HG02798 (cell line): ENCODE measurements at regions not wholly inside any gene's neighbourhood (a gene's known extent, or its start where the extent isn't known, plus 50 kb on each side); places are given as distances from the start of the nearest gene placed in this dataset.
"Not testable (repeated sequence)": the region's sequence is repeated elsewhere in the genome, so short reads cannot be mapped to it uniquely, and the experiment has no call there.

Experiments used
- ATAC-seq: cut with Tn5 transposase; IDR thresholded peaks from one replicate; pipeline ENCODE4 v1.9.1; 2021; ENCODE audit warnings: mild to moderate bottlenecking; ENCODE audit not compliant: unreplicated experiment, poor library complexity

GRCh38 chr5:57937025-57937424, 454.4 kb upstream of the ACTBL2 start:
- no peak for ATAC-seq

GRCh38 chr5:57932761-57933160, 450.1 kb upstream of the ACTBL2 start:
- ATAC-seq: no peak

DNA sequence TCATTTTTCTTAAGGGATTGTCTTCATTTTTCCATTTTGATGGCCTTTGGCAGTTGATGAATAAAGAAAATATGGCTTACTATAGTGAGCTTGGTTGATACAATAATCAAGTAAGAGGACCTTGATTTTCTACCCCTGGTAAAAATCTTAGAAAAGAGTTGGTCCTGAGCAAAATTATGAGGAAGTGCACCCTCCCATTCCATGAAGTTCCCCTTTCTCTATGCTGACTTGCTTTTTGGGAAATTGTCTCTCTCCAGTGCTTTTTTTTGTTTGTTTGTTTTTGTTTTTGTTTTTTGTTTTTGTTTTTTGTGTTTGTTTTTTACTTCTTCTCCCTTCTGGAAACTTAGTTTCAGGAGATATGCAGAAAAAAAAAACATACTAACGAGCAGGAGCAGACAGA, 449.2 kb upstream of the ACTBL2 start:
- no peak for ATAC-seq

DNA sequence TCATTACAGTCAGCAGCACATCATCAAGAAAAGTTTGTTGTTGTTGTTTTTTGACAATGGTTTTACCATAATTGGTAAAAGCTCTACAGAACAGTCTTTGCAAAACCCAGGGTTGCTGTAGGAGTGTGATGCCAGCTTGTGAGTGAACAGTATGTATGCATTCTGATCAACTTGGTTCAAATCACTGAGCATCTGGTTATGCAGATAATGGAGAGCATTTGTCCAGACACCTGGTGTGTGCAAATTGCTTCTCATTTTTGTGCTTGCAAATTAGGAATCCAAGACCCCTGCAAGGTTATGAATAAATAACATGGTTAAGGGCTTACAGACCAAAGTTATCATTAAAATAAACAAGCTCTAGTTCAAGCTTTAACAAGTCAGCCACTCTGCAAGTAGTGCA, 448.7 kb upstream of the ACTBL2 start:
- no peak for ATAC-seq

DNA sequence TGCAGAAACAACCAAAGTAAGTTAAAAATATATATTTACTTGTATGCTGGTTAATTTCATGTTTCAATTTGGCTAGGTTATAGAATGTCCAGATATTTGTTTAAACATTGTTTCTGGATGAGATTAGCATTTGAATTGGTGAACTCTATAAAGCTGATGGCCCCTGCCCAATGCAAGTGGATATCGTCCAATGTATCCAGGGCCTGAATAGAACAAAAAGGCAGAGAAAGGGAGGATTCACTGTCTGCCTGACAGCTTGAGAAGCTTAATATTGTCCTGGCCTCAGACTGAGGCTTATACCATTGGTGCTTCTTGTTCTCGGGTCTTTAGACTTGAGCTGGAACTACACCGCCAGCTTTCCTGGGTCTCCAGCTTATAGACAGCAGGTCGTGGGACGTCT, 446.7 kb upstream of the ACTBL2 start:
- ATAC-seq: no peak

DNA sequence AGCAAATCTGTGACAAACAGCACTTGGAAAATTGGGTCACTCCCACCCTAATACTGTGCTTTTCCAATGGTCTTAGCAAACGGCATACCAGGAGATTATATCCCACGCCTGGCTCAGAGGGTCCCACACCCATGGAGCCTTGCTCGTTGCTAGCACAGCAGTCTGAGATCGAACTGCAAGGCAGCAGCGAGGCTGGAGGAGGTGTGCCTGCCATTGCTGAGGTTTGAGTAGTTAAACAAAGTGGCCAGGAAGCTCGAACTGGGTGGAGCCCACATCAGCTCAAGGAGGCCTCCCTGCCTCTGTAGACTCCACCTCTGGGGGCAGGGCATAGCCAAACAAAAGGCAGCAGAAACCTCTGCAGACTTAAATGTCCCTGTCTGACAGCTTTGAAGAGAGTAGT, 440.5 kb upstream of the ACTBL2 start:
- not testable (repeated sequence) for ATAC-seq

DNA sequence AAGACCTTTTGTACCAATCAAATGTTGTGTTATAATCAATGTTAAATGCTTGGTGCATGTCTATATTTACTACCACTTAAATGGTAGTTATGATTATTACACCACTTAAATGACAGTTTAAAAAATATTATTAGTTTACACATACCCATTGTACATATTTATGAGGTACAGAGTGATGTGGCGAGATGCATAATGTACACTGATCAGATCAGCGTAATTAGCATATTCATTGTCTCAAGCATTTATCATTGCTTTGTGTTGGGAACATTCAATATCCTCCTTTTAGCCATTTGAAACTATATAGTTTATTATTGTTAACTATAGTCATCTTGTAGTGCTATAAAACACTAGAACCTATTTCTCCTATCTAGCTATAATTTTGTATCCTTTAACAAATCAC, 434.4 kb upstream of the ACTBL2 start:
- ATAC-seq: no peak

GRCh38 chr5:57915536-57915935, 432.9 kb upstream of the ACTBL2 start:
- no peak for ATAC-seq

DNA sequence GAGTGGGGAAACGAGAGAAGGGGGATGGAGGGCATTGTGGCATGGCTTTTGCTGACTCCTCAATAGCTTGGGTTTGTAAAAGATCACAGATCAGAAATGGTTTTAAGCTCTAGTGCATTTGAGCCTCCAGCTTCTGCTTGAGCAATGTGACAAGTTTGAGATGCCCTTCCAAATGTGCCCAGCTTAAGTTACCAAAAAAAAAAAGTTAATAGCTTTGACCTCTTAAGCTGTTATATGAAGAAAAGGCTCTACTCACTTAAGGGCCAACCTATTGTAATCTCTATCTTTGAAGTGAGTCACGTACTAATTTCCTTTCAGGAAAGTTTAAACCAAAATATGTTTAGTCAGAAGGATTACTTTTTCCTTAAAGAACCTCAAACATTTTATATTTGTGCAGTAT, 428.8 kb upstream of the ACTBL2 start:
- no peak for ATAC-seq

DNA sequence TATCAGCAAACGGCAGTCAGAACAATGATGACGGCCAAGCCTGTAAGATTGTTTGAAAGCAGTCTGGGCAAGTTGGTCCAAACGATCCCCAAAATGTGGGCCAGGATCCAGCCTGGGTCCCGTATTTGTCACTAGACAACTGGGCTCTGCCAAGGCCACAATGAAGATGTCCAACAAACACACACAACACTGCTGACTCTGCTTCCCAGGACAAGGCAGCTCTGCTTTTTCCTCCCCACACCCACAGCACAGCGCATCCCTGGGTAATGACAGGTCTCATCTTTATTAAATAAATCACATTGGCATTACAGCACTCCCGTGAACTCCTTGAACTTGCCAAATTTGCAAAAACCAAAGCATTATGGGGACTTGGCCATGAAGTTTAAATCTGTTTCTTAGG, 424.1 kb upstream of the ACTBL2 start:
- ATAC-seq: no peak

- ATAC-seq: no peak
Measured at GRCh38 chr5:57903458-57903857, 420.8 kb upstream of the ACTBL2 start.

DNA sequence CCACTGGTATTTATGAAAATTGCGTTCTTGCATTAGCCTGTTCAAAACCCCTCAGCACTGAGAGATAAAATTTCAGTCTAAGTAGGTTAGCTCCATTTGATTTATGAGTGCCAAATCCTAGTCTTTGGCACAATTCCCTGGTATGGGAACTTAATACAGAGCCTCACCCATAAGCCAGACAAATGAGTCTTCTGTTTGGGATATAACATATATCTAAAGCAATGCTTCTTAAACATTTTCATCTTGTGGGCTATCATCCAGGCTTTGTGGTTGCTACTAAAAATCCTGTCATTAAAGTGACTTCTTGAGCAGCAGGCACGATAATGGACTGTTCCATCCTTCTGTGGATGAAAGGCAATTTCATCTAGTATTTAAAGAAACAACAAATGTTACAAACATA, 419.5 kb upstream of the ACTBL2 start:
- no peak for ATAC-seq

DNA sequence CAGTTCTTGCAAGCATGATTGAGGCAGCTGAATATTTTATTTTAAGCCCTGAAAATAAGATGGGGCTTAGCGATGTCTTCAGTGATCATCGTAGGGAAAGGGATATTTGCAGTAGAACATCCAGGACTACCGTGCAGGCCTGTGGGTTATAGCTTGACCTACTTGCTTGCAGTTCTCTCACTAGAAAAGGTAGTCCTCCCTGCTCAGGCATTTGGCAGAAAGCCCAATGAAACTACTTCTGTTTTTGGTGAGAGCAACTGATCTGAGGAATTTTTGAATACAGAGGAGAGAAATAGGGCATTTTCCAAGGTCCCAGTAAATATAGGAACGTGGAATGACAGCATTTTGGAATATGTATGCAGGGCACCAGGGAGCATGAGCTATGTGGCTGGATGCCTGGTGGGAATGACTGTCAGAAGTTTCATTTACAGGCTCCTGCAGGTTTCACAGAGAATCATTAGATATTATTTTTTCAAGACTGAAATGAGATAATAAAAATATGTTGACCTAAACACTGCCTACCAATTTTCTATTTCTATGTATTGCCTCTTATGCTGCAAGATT, 417.9 kb upstream of the ACTBL2 start:
- ATAC-seq: no peak

GRCh38 chr5:57896576-57896975, 414.0 kb upstream of the ACTBL2 start:
- ATAC-seq: no peak

GRCh38 chr5:57895766-57896165, 413.2 kb upstream of the ACTBL2 start:
- no peak for ATAC-seq

- ATAC-seq: no peak
Measured at GRCh38 chr5:57893926-57894325, 411.3 kb upstream of the ACTBL2 start.

DNA sequence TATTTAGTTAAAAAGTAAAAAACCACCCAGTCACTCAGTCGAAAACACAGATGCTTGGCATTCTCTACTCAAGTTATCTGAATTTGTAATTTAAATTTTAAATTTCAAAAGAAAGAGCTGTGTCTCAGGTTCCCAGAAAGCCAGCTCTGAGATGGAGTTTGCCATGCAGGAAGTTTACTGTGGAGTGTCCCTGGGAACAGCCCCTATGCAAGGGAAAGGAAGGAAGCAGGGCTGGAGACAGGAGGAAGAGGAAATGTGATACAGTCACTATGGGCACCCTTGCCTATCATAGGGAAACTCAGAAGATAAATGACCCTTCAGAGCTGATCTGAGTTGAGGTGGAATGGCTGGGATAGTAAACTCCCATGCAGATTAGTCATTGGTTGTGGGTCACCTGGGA, 408.8 kb upstream of the ACTBL2 start:
- ATAC-seq: no peak

- ATAC-seq: no peak
Measured at GRCh38 chr5:57889558-57889957, 406.9 kb upstream of the ACTBL2 start.

GRCh38 chr5:57887851-57888621, 405.4 kb upstream of the ACTBL2 start:
- ATAC-seq: no peak

DNA sequence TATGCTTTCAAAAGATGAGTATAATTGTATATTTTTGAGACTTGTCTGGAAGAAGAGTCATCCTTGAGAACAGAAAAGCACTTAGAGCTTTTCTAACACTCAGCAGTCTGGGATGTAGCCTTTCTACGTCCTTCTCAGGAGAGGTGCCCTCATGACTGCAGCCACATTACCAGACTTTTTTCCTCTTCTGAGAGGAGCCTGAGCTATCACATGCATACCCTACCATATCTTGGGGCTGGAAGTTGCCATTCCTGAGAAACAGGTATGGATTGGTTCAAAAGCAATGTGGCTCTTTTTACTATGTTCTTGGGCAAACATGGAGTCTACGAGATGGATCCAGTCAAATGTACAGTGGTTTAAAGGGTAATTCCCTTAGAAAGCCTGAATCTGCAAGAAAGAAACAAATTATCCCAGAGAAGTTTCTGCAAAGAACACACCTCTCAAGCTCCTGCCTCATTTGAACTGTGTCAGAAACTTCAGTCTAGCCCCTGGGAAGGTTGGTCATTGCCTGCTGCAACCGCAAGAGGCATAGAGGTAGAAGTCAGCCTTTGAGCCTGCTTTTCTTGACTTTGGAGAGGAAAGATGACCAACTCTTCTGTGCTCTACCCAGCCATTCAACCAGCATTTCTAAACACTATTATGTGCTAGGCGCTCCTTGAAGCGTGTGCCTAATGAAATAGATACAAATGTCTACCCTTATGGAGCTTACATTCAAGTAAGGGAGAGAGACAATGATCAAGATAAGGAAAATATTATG, 401.9 kb upstream of the ACTBL2 start:
- ATAC-seq: no peak

GRCh38 chr5:57880216-57880615, 397.6 kb upstream of the ACTBL2 start:
- ATAC-seq: no peak

DNA sequence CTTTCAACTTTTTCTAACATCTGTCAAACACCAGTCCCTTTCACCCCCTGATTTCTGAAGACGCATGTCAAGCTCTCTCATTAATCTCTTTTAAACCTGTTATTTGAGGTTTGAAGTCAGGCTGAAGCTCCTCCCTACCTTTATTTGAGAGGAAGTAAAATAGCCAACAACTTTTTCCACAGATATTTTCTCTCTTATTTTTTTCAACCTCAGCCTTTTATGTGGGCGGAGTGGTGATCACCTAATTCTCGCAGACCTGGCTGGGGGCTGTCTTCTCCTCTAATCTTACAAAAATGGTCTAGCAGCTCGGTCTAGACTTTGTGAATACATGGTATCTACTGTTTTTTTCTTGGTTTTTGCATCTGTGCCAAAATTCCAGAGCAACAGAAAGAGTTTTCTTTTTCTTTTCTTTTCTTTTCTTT, 395.7 kb upstream of the ACTBL2 start:
- ATAC-seq: no peak
